HepG2 (cell line): ENCODE measurements at regions not wholly inside any gene's neighbourhood (a gene's known extent, or its start where the extent isn't known, plus 50 kb on each side); places are given as distances from the start of the nearest gene placed in this dataset.

Experiments used
- ATAC-seq: fragments of 200-7000 bp; cut with Tn5 transposase; 3 replicates; pipeline ENCODE4 v1.9.1; 2020; ENCODE audit warnings: mild to moderate bottlenecking, moderate library complexity
- BruUV-seq: library from RNA; stranded (reverse); fragments of 400-500 nt; replicated peaks from 2 replicates; lab custom pipeline; 2021; lab: Mats Ljungman, UMichigan
- CTCF ChIA-PET: fragments of 300-600 bp; formaldehyde crosslinking; extraction: SDS; loops from one replicate; lab custom pipeline; 2021; ENCODE audit warnings: low total read pairs, inconsistent platforms, low intra/inter-chr PET ratio; lab: Yijun Ruan, JAX
- POLR2A ChIA-PET: fragments of 350-600 bp; sonication (Branson Sonifier 250); formaldehyde crosslinking; loops from one replicate; lab custom pipeline; 2020; ENCODE audit warnings: antibody characterized with exemption, inconsistent platforms; lab: Yijun Ruan, JAX
- DNase-seq: peaks from one replicate; pipeline ENCODE4 v3.0.0-alpha.2; 2015; ENCODE audit warnings: low spot score
- FAIRE-seq: peaks from 3 replicates; lab custom pipeline; 2011; peaks lifted over from hg19 to GRCh38; lab: Jason Lieb, UNC
- H2AFZ ChIP-seq: one replicate; pipeline ENCODE4 v1.6.1; 2011; ENCODE audit warnings: low read length, inconsistent platforms
- H3K27ac ChIP-seq: fragments of 300-600 bp; 3 replicates; pipeline ENCODE4 v1.8.0; 2011; ENCODE audit warnings: mixed run types, mild to moderate bottlenecking, mixed read lengths, low read length, inconsistent platforms; ENCODE audit not compliant: insufficient read depth; ENCODE audit errors: extremely low read length
- H3K27me3 ChIP-seq, 2 experiments: fragments of 200-600 bp in 1 of 2; 2 replicates in 1 of 2; 3 replicates in 1 of 2; pipeline versions ENCODE4 v1.6.0 to v1.8.0; 2011; ENCODE audit warnings: low read length in 2 of 2, mild to moderate bottlenecking in 2 of 2, moderate library complexity in 2 of 2, inconsistent platforms in 1 of 2; ENCODE audit not compliant: insufficient read depth in 2 of 2, control insufficient read depth in 1 of 2
- H3K36me3 ChIP-seq, 2 experiments: fragments of 200-600 bp in 1 of 2; replicated peaks in 1 of 2; 2 replicates in 1 of 2; 3 replicates in 1 of 2; pipeline versions ENCODE4 v1.5.1 to v1.8.0; 2011; ENCODE audit warnings: low read length in 2 of 2, inconsistent platforms in 1 of 2; ENCODE audit not compliant: insufficient read depth in 2 of 2, control insufficient read depth in 1 of 2
- H3K4me1 ChIP-seq: 2 replicates; pipeline ENCODE4 v1.5.1; 2012; ENCODE audit warnings: low read length, inconsistent platforms; ENCODE audit not compliant: insufficient read depth
- H3K4me2 ChIP-seq: 2 replicates; pipeline ENCODE4 v1.6.0; 2011; ENCODE audit warnings: low read depth, low read length, inconsistent platforms
- H3K4me3 ChIP-seq, 3 experiments: fragments of 200-600 bp in 1 of 3; sonication (generic), shearing (Covaris generic) in 1 of 3; replicated peaks in 1 of 3; 2 replicates each; pipeline ENCODE4 v1.5.1; 2011 to 2016; ENCODE audit warnings: low read length in 3 of 3, inconsistent platforms in 2 of 3, low read depth in 2 of 3, mild to moderate bottlenecking in 2 of 3, control low read depth in 1 of 3, mixed read lengths in 1 of 3; ENCODE audit not compliant: insufficient read depth in 1 of 3
- H3K79me2 ChIP-seq: one replicate; pipeline ENCODE4 v1.6.1; 2011; ENCODE audit warnings: low read length, inconsistent platforms; ENCODE audit not compliant: insufficient read depth
- H3K9ac ChIP-seq: 2 replicates; pipeline ENCODE4 v1.6.0; 2011; ENCODE audit warnings: mild to moderate bottlenecking, low read depth, low read length, inconsistent platforms; ENCODE audit not compliant: insufficient read depth
- H3K9me3 ChIP-seq: 2 replicates; pipeline ENCODE4 v1.5.1; 2012; ENCODE audit warnings: mild to moderate bottlenecking, low read length
- H4K20me1 ChIP-seq: 2 replicates; pipeline ENCODE4 v1.6.0; 2011; ENCODE audit warnings: inconsistent platforms, mild to moderate bottlenecking, low read length, moderate library complexity; ENCODE audit not compliant: insufficient read depth
- EED ChIP-seq: sonication (generic); formaldehyde crosslinking; IDR thresholded peaks from 2 replicates; pipeline ENCODE4 v1.5.0; 2020; ENCODE audit warnings: mild to moderate bottlenecking, missing genetic modification reagents
- FOXP1 ChIP-seq, 2 experiments: fragments of 450-650 bp in 1 of 2; IDR thresholded peaks; 2 replicates each; pipeline ENCODE4 v1.6.1; 2017 to 2018; ENCODE audit warnings: antibody characterized with exemption in 1 of 2
- FOXP4 ChIP-seq: sonication (generic); formaldehyde crosslinking; IDR thresholded peaks from 2 replicates; pipeline ENCODE4 v1.4.0; 2020; ENCODE audit warnings: missing genetic modification reagents
- KDM6A ChIP-seq: IDR thresholded peaks from 2 replicates; pipeline ENCODE4 v1.6.1; 2016; ENCODE audit warnings: low read depth
- MTA3 ChIP-seq: sonication (generic); formaldehyde crosslinking; IDR thresholded peaks from 2 replicates; pipeline ENCODE4 v1.4.0; 2020; ENCODE audit warnings: missing genetic modification reagents
- NFIC ChIP-seq: IDR thresholded peaks from 2 replicates; pipeline ENCODE4 v1.6.1; 2012; ENCODE audit warnings: mild to moderate bottlenecking, low read length, inconsistent platforms
- PRPF4 ChIP-seq: fragments of 200-400 bp; formaldehyde crosslinking; IDR thresholded peaks from 2 replicates; pipeline ENCODE4 v1.6.1; 2016; ENCODE audit warnings: low read length, low read depth; ENCODE audit not compliant: poor library complexity, severe bottlenecking
- TRIM22 ChIP-seq: fragments of 450-650 bp; IDR thresholded peaks from 2 replicates; pipeline ENCODE4 v1.6.1; 2017
- XBP1 ChIP-seq: sonication (generic); formaldehyde crosslinking; IDR thresholded peaks from 2 replicates; pipeline ENCODE4 v1.5.0; 2020; ENCODE audit warnings: missing genetic modification reagents
- ZMAT3 ChIP-seq: sonication (generic); formaldehyde crosslinking; conservative IDR thresholded peaks from 2 replicates; pipeline ENCODE4 v1.7.0; 2021; ENCODE audit warnings: missing genetic modification reagents
- ZMYM2 ChIP-seq: sonication (generic); formaldehyde crosslinking; IDR thresholded peaks from 2 replicates; pipeline ENCODE4 v1.8.0; 2022; ENCODE audit warnings: mild to moderate bottlenecking, missing genetic modification reagents
- ZNF136 ChIP-seq: sonication (generic); formaldehyde crosslinking; IDR thresholded peaks from 2 replicates; pipeline ENCODE4 v1.8.1; 2022; ENCODE audit warnings: low read depth, mild to moderate bottlenecking, moderate library complexity, missing genetic modification reagents
- ZNF350 ChIP-seq: sonication (generic); formaldehyde crosslinking; IDR thresholded peaks from 2 replicates; pipeline ENCODE4 v1.4.0; 2020; ENCODE audit warnings: mild to moderate bottlenecking, low read depth, missing genetic modification reagents, borderline replicate concordance
- WGBS: methylation state at CpG from one replicate; pipeline ENCODE4 v1.1.6; 2017; ENCODE audit warnings: low lambda C conversion rate; 5-methylcytosine and 5-hydroxymethylcytosine counted together
- in situ Hi-C: cut with HindIII; loops from 2 replicates; pipeline ENCODE4 v1.10.0; 2017; ENCODE audit warnings: low pct_unique_long_range_greater_than_20kb; ENCODE audit not compliant: extremely low pct_ligation_motif_present
- intact Hi-C: fragments of 100-400 bp; cut with micrococcal nuclease; formaldehyde crosslinking; loops from one replicate; pipeline ENCODE4 v1.10.0; 2022; ENCODE audit not compliant: unreplicated experiment

GRCh38 chr6:90383196-90383822, 86.7 kb upstream of the BACH2 start:
- no peaks in the 10 kb centered on the region for H3K79me2 ChIP-seq
- ATAC-seq, result no peak
- no peak overlapping the region for H3K9ac ChIP-seq
- no peaks in the 10 kb centered on the region for H3K36me3 ChIP-seq
- no peaks in the 10 kb centered on the region for H3K9me3 ChIP-seq
- H3K27ac ChIP-seq, result no peak overlapping the region
- no peak for DNase-seq
- TF ChIP-seq NFIC (no peak), XBP1 (CRISPR knock-in tag) (no peak), ZNF350 (CRISPR knock-in tag) (no peak), ZNF136 (CRISPR knock-in tag) (no peak), TRIM22 (no peak)
- FAIRE-seq, result no peak
- no peaks in the 10 kb centered on the region for H3K4me1 ChIP-seq
- 2% methylated on average over 5 of the region's 5 CpGs for WGBS
- intact Hi-C loops (no loop called here), in situ Hi-C loops (no loop called here)
- no peak overlapping the region for H3K4me3 ChIP-seq
- CTCF ChIA-PET, result no interaction called here
- H2AFZ ChIP-seq, result no peak overlapping the region
- no TSS peak for BruUV-seq
- POLR2A ChIA-PET, result no interaction called here
- H3K27me3 ChIP-seq, result no peaks in the 10 kb centered on the region; a peak in 1 of 5 replicates
- no peaks in the 10 kb centered on the region for H4K20me1 ChIP-seq
- no peak overlapping the region for H3K4me2 ChIP-seq

- intact Hi-C loops, result no loop called here
- Histone ChIP-seq H3K79me2 (no peaks in the 10 kb centered on the region), H3K27ac (no peak overlapping the region), H3K27me3 (no peaks in the 10 kb centered on the region; a peak in 1 of 5 replicates), H3K9me3 (no peaks in the 10 kb centered on the region), H4K20me1 (no peaks in the 10 kb centered on the region), H3K9ac (no peak overlapping the region), H3K36me3 (no peaks in the 10 kb centered on the region), H3K4me2 (no peak overlapping the region), H2AFZ (no peak overlapping the region), H3K4me1 (no peaks in the 10 kb centered on the region), H3K4me3 (no peak overlapping the region)
- in situ Hi-C loops, result no loop called here
- ChIA-PET CTCF (no interaction called here), POLR2A (no interaction called here)
- DNase-seq (no peak), ATAC-seq (no peak), FAIRE-seq (no peak)
- BruUV-seq, result no TSS peak
- 30% methylated on average over 6 of the region's 6 CpGs for WGBS
- TF ChIP-seq EED, result no peak
- no peak for TF ChIP-seq ZMYM2
- TF ChIP-seq FOXP4 (CRISPR knock-in tag), result no peak
- TF ChIP-seq MTA3 (CRISPR knock-in tag), result no peak
- TF ChIP-seq ZMAT3 (CRISPR knock-in tag), result no peak
- TF ChIP-seq FOXP1 (IDR thresholded peaks at IDR 0.05), result no peak
- no peak for TF ChIP-seq FOXP1 (CRISPR knock-in tag; IDR thresholded peaks at IDR 0.05)
- TF ChIP-seq KDM6A (CRISPR knock-in tag), result no peak
- TF ChIP-seq PRPF4, result no peak
These were observed 86.1 kb upstream of the BACH2 start for GRCh38 chr6:90382760-90383159.
